ENCODE measurements at regions not wholly inside any gene's neighbourhood (a gene's known extent, or its start where the extent isn't known, plus 50 kb on each side); places are given as distances from the start of the nearest gene placed in this dataset.
A peak's percentile ranks its signal among the peaks of the same experiment; 100 is the strongest.

GRCh38 chrX:113539599-113540356 lies 699.1 kb upstream of the AMOT start:
- peak; percentile 11 for DNase-seq (ENCODE audit: low read depth, low spot score)
- Histone ChIP-seq H3K4me1 (ENCODE audit: insufficient read depth, insufficient read length) (no peaks in the 10 kb centered on the region), H3K27me3 (ENCODE audit: insufficient read depth, insufficient read length) (no peaks in the 10 kb centered on the region), H3K36me3 (ENCODE audit: insufficient read depth, insufficient read length, low read length) (no peaks in the 10 kb centered on the region), H3K4me3 (ENCODE audit: insufficient read length, low read depth) (no peak overlapping the region), H3K9me3 (ENCODE audit: insufficient read depth, low read length) (no peaks in the 10 kb centered on the region), H3K9ac (ENCODE audit: insufficient read length, low read depth) (no peak overlapping the region)
- TF ChIP-seq ZNF274 (IDR thresholded peaks at IDR 0.05; ENCODE audit: low read depth, low read length), result no peak
- no peak for TF ChIP-seq SUZ12 (IDR thresholded peaks at IDR 0.05; ENCODE audit: extremely low read depth, insufficient read depth, insufficient read length)
- no peak for TF ChIP-seq YY1 (IDR thresholded peaks at IDR 0.05; ENCODE audit: insufficient read depth, insufficient read length)

- H3K9ac ChIP-seq (ENCODE audit: insufficient read length, low read depth), result no peak overlapping the region
- DNase-seq (ENCODE audit: low read depth, low spot score), result no peak
- no peak overlapping the region for H3K4me3 ChIP-seq (ENCODE audit: insufficient read length, low read depth)
- no peak for TF ChIP-seq SUZ12 (IDR thresholded peaks at IDR 0.05; ENCODE audit: extremely low read depth, insufficient read depth, insufficient read length)
- TF ChIP-seq YY1 (IDR thresholded peaks at IDR 0.05; ENCODE audit: insufficient read depth, insufficient read length), result no peak
- TF ChIP-seq ZNF274 (IDR thresholded peaks at IDR 0.05; ENCODE audit: low read depth, low read length), result no peak
- no peaks in the 10 kb centered on the region for H3K27me3 ChIP-seq (ENCODE audit: insufficient read depth, insufficient read length)
- no peaks in the 10 kb centered on the region for H3K36me3 ChIP-seq (ENCODE audit: insufficient read depth, insufficient read length, low read length)
- H3K4me1 ChIP-seq (ENCODE audit: insufficient read depth, insufficient read length), result no peaks in the 10 kb centered on the region
- no peaks in the 10 kb centered on the region for H3K9me3 ChIP-seq (ENCODE audit: insufficient read depth, low read length)
Observed at GRCh38 chrX:113529426-113530013, 688.9 kb upstream of the AMOT start.

- no peaks in the 10 kb centered on the region for H3K9me3 ChIP-seq (ENCODE audit: insufficient read depth, low read length)
- H3K4me3 ChIP-seq (ENCODE audit: insufficient read length, low read depth), result no peak overlapping the region
- no peak for TF ChIP-seq YY1 (IDR thresholded peaks at IDR 0.05; ENCODE audit: insufficient read depth, insufficient read length)
- no peak for TF ChIP-seq SUZ12 (IDR thresholded peaks at IDR 0.05; ENCODE audit: extremely low read depth, insufficient read depth, insufficient read length)
- TF ChIP-seq ZNF274 (IDR thresholded peaks at IDR 0.05; ENCODE audit: low read depth, low read length), result no peak
- DNase-seq (ENCODE audit: low read depth, low spot score), result no peak
- no peaks in the 10 kb centered on the region for H3K4me1 ChIP-seq (ENCODE audit: insufficient read depth, insufficient read length)
- no peaks in the 10 kb centered on the region for H3K27me3 ChIP-seq (ENCODE audit: insufficient read depth, insufficient read length)
- H3K36me3 ChIP-seq (ENCODE audit: insufficient read depth, insufficient read length, low read length), result no peaks in the 10 kb centered on the region
- H3K9ac ChIP-seq (ENCODE audit: insufficient read length, low read depth), result no peak overlapping the region
Observed at GRCh38 chrX:113522814-113523213, 682.2 kb upstream of the AMOT start.

GRCh38 chrX:113514906-113515305 lies 674.3 kb upstream of the AMOT start:
- no peak overlapping the region for H3K4me3 ChIP-seq (ENCODE audit: insufficient read length, low read depth)
- DNase-seq (ENCODE audit: low read depth, low spot score), result peak; percentile 3
- TF ChIP-seq YY1 (IDR thresholded peaks at IDR 0.05; ENCODE audit: insufficient read depth, insufficient read length), result no peak
- TF ChIP-seq ZNF274 (IDR thresholded peaks at IDR 0.05; ENCODE audit: low read depth, low read length), result no peak
- no peak for TF ChIP-seq SUZ12 (IDR thresholded peaks at IDR 0.05; ENCODE audit: extremely low read depth, insufficient read depth, insufficient read length)
- no peaks in the 10 kb centered on the region for H3K36me3 ChIP-seq (ENCODE audit: insufficient read depth, insufficient read length, low read length)
- H3K9ac ChIP-seq (ENCODE audit: insufficient read length, low read depth), result no peak overlapping the region
- no peaks in the 10 kb centered on the region for H3K9me3 ChIP-seq (ENCODE audit: insufficient read depth, low read length)
- H3K4me1 ChIP-seq (ENCODE audit: insufficient read depth, insufficient read length), result no peaks in the 10 kb centered on the region
- no peaks in the 10 kb centered on the region for H3K27me3 ChIP-seq (ENCODE audit: insufficient read depth, insufficient read length)

- H3K4me3 ChIP-seq (ENCODE audit: insufficient read length, low read depth), result no peak overlapping the region
- no peak for TF ChIP-seq SUZ12 (IDR thresholded peaks at IDR 0.05; ENCODE audit: extremely low read depth, insufficient read depth, insufficient read length)
- TF ChIP-seq ZNF274 (IDR thresholded peaks at IDR 0.05; ENCODE audit: low read depth, low read length), result no peak
- no peak for TF ChIP-seq YY1 (IDR thresholded peaks at IDR 0.05; ENCODE audit: insufficient read depth, insufficient read length)
- DNase-seq (ENCODE audit: low read depth, low spot score), result no peak
Observed at GRCh38 chrX:113512700-113513395, 672.2 kb upstream of the AMOT start.

GRCh38 chrX:113510586-113510985 lies 670.0 kb upstream of the AMOT start:
- DNase-seq (ENCODE audit: low read depth, low spot score), result no peak
- H3K36me3 ChIP-seq (ENCODE audit: insufficient read depth, insufficient read length, low read length), result no peaks in the 10 kb centered on the region
- no peak overlapping the region for H3K9ac ChIP-seq (ENCODE audit: insufficient read length, low read depth)
- no peak overlapping the region for H3K4me3 ChIP-seq (ENCODE audit: insufficient read length, low read depth)
- no peaks in the 10 kb centered on the region for H3K4me1 ChIP-seq (ENCODE audit: insufficient read depth, insufficient read length)
- H3K9me3 ChIP-seq (ENCODE audit: insufficient read depth, low read length), result no peaks in the 10 kb centered on the region
- H3K27me3 ChIP-seq (ENCODE audit: insufficient read depth, insufficient read length), result no peaks in the 10 kb centered on the region
- TF ChIP-seq YY1 (IDR thresholded peaks at IDR 0.05; ENCODE audit: insufficient read depth, insufficient read length), result no peak
- no peak for TF ChIP-seq ZNF274 (IDR thresholded peaks at IDR 0.05; ENCODE audit: low read depth, low read length)
- no peak for TF ChIP-seq SUZ12 (IDR thresholded peaks at IDR 0.05; ENCODE audit: extremely low read depth, insufficient read depth, insufficient read length)

More at GRCh38 chrX:113512700-113513395, 672.2 kb upstream of the AMOT start:
- Histone ChIP-seq H3K9me3 (ENCODE audit: insufficient read depth, low read length) (no peaks in the 10 kb centered on the region), H3K36me3 (ENCODE audit: insufficient read depth, insufficient read length, low read length) (no peaks in the 10 kb centered on the region), H3K4me1 (ENCODE audit: insufficient read depth, insufficient read length) (no peaks in the 10 kb centered on the region), H3K9ac (ENCODE audit: insufficient read length, low read depth) (no peak overlapping the region), H3K27me3 (ENCODE audit: insufficient read depth, insufficient read length) (no peaks in the 10 kb centered on the region)

- Histone ChIP-seq H3K36me3 (ENCODE audit: insufficient read depth, insufficient read length, low read length) (no peaks in the 10 kb centered on the region), H3K9ac (ENCODE audit: insufficient read length, low read depth) (no peak overlapping the region), H3K9me3 (ENCODE audit: insufficient read depth, low read length) (no peaks in the 10 kb centered on the region), H3K4me1 (ENCODE audit: insufficient read depth, insufficient read length) (no peaks in the 10 kb centered on the region), H3K4me3 (ENCODE audit: insufficient read length, low read depth) (no peak overlapping the region), H3K27me3 (ENCODE audit: insufficient read depth, insufficient read length) (no peaks in the 10 kb centered on the region)
- TF ChIP-seq YY1 (IDR thresholded peaks at IDR 0.05; ENCODE audit: insufficient read depth, insufficient read length) (no peak), ZNF274 (IDR thresholded peaks at IDR 0.05; ENCODE audit: low read depth, low read length) (no peak), SUZ12 (IDR thresholded peaks at IDR 0.05; ENCODE audit: extremely low read depth, insufficient read depth, insufficient read length) (no peak)
- no peak for DNase-seq (ENCODE audit: low read depth, low spot score)
Observed at GRCh38 chrX:113492895-113493294, 652.3 kb upstream of the AMOT start.
